A549 (cell line): ENCODE measurements at regions not wholly inside any gene's neighbourhood (a gene's known extent, or its start where the extent isn't known, plus 50 kb on each side); places are given as distances from the start of the nearest gene placed in this dataset.

Source experiments
- ATAC-seq, 2 experiments: fragments of 200-7000 bp in 1 of 2; fragments of >200 bp in 1 of 2; cut with Nextera tagmentation in 1 of 2; cut with Tn5 transposase in 1 of 2; 3 replicates each; pipeline versions ENCODE4 v1.8.0 to v1.9.1; 2018 to 2020; ENCODE audit warnings: mild to moderate bottlenecking in 1 of 2, moderate library complexity in 1 of 2
- CTCF ChIA-PET: fragments of 300-600 bp; sonication (Branson Sonifier 250); formaldehyde crosslinking; extraction: SDS; loops from one replicate; lab custom pipeline; 2021; ENCODE audit warnings: antibody characterized with exemption, inconsistent platforms; lab: Yijun Ruan, JAX
- POLR2A ChIA-PET: fragments of 350-600 bp; formaldehyde crosslinking; extraction: SDS; loops from one replicate; lab custom pipeline; 2021; ENCODE audit warnings: antibody characterized with exemption, inconsistent platforms; lab: Yijun Ruan, JAX
- DNase-seq, 2 experiments: peaks; one replicate each; pipeline versions ENCODE4 v3.0.0 to v3.0.0-alpha.2; 2011 to 2016; ENCODE audit warnings: low read depth in 1 of 2, low spot score in 1 of 2
- FAIRE-seq: peaks from 2 replicates; lab custom pipeline; 2011; peaks lifted over from hg19 to GRCh38; lab: Jason Lieb, UNC
- H3K27ac ChIP-seq, 2 experiments: fragments of >200 bp; sonication (Bioruptor Twin); formaldehyde crosslinking; 3 replicates each; pipeline ENCODE4 v1.5.1; 2016 to 2017
- H3K4me1 ChIP-seq: fragments of >200 bp; sonication (Bioruptor Twin); formaldehyde crosslinking; 3 replicates; pipeline ENCODE4 v1.6.1; 2016
- H3K4me2 ChIP-seq: fragments of >200 bp; sonication (Bioruptor Twin); formaldehyde crosslinking; 3 replicates; pipeline ENCODE4 v1.6.1; 2016
- H3K4me3 ChIP-seq: fragments of >200 bp; sonication (Bioruptor Twin); formaldehyde crosslinking; 3 replicates; pipeline ENCODE4 v1.5.1; 2016
- H3K9me3 ChIP-seq: fragments of >200 bp; sonication (Bioruptor Twin); formaldehyde crosslinking; 3 replicates; pipeline ENCODE4 v1.6.1; 2016
- BHLHE40 ChIP-seq: IDR thresholded peaks from 2 replicates; pipeline ENCODE4 v1.6.1; 2012; ENCODE audit warnings: low read depth, low read length, inconsistent platforms
- CHD4 ChIP-seq: fragments of 200-600 bp; sonication (generic); IDR thresholded peaks from 2 replicates; pipeline ENCODE4 v1.6.1; 2016; ENCODE audit warnings: antibody characterized with exemption, mild to moderate bottlenecking, borderline replicate concordance
- EHF ChIP-seq: fragments of 250-450 bp; sonication (Bioruptor Pico); IDR thresholded peaks from 2 replicates; pipeline ENCODE4 v1.5.0; 2020; ENCODE audit warnings: mild to moderate bottlenecking
- EHMT2 ChIP-seq: fragments of 200-600 bp; sonication (generic); IDR thresholded peaks from 2 replicates; pipeline ENCODE4 v1.6.1; 2016; ENCODE audit warnings: antibody characterized with exemption, low read depth, mild to moderate bottlenecking, moderate library complexity
- ESRRA ChIP-seq: fragments of 150-350 bp; IDR thresholded peaks from 2 replicates; pipeline ENCODE4 v1.6.1; 2014; ENCODE audit warnings: mild to moderate bottlenecking, low read length, borderline replicate concordance
- FOSB ChIP-seq: fragments of 250-450 bp; sonication (Bioruptor Pico); IDR thresholded peaks from 2 replicates; pipeline ENCODE4 v1.5.0; 2020; ENCODE audit warnings: mild to moderate bottlenecking, moderate library complexity
- FOSL2 ChIP-seq, 2 experiments: fragments of 450-650 bp in 1 of 2; fragments of >200 bp in 1 of 2; sonication (Bioruptor Twin) in 1 of 2; formaldehyde crosslinking; IDR thresholded peaks; 2 replicates each; pipeline versions ENCODE4 v1.5.0 to v1.6.1; 2016 to 2020; ENCODE audit warnings: mild to moderate bottlenecking in 1 of 2, moderate library complexity in 1 of 2
- FOXS1 ChIP-seq: fragments of 250-450 bp; sonication (Bioruptor Pico); IDR thresholded peaks from 2 replicates; pipeline ENCODE4 v1.5.0; 2020; ENCODE audit warnings: mild to moderate bottlenecking, moderate library complexity
- HOXB13 ChIP-seq: fragments of 250-450 bp; sonication (Bioruptor Pico); IDR thresholded peaks from 2 replicates; pipeline ENCODE4 v1.5.0; 2020; ENCODE audit warnings: low read depth, mild to moderate bottlenecking, moderate library complexity
- HOXB5 ChIP-seq: fragments of 250-450 bp; sonication (Bioruptor Pico); IDR thresholded peaks from 2 replicates; pipeline ENCODE4 v1.5.0; 2020; ENCODE audit warnings: mild to moderate bottlenecking, moderate library complexity
- KDM1A ChIP-seq: fragments of 200-600 bp; sonication (generic); IDR thresholded peaks from 2 replicates; pipeline ENCODE4 v1.6.1; 2016; ENCODE audit warnings: low read depth, mild to moderate bottlenecking
- KDM5A ChIP-seq: fragments of 200-600 bp; sonication (generic); IDR thresholded peaks from 2 replicates; pipeline ENCODE4 v1.6.1; 2016; ENCODE audit warnings: antibody characterized with exemption, mild to moderate bottlenecking
- MAFK ChIP-seq: fragments of 450-650 bp; IDR thresholded peaks from 2 replicates; pipeline ENCODE4 v1.6.1; 2014; ENCODE audit not compliant: partially characterized antibody
- MAX ChIP-seq: IDR thresholded peaks from 2 replicates; pipeline ENCODE4 v1.6.1; 2012
- NPAS2 ChIP-seq: fragments of 250-450 bp; sonication (Bioruptor Pico); IDR thresholded peaks from 2 replicates; pipeline ENCODE4 v1.8.0; 2022; ENCODE audit warnings: mild to moderate bottlenecking, moderate library complexity, borderline replicate concordance
- POLR2AphosphoS2 ChIP-seq: conservative IDR thresholded peaks from 2 replicates; pipeline ENCODE4 v1.6.1; 2012; ENCODE audit warnings: low read length, improper control_type of control experiment, inconsistent platforms
- RAD21 ChIP-seq, 2 experiments: fragments of >200 bp in 1 of 2; sonication (Bioruptor Twin) in 1 of 2; formaldehyde crosslinking in 1 of 2; IDR thresholded peaks in 1 of 2; conservative IDR thresholded peaks in 1 of 2; 2 replicates in 1 of 2; 3 replicates in 1 of 2; pipeline ENCODE4 v1.6.1; 2012 to 2018; ENCODE audit warnings: inconsistent platforms in 1 of 2
- RCOR1 ChIP-seq: fragments of 150-350 bp; IDR thresholded peaks from 2 replicates; pipeline ENCODE4 v1.6.1; 2014; ENCODE audit warnings: antibody characterized with exemption, low read length, low read depth
- RFX5 ChIP-seq: fragments of 450-650 bp; IDR thresholded peaks from 2 replicates; pipeline ENCODE4 v1.7.1; 2014; ENCODE audit warnings: antibody characterized with exemption, mild to moderate bottlenecking, moderate library complexity
- SREBF2 ChIP-seq: fragments of 450-650 bp; IDR thresholded peaks from 2 replicates; pipeline ENCODE4 v1.6.1; 2014; ENCODE audit warnings: mild to moderate bottlenecking, moderate library complexity
- TP53 ChIP-seq: fragments of 250-450 bp; sonication (Bioruptor Pico); IDR thresholded peaks from 2 replicates; pipeline ENCODE4 v1.5.0; 2021; ENCODE audit warnings: mild to moderate bottlenecking, moderate library complexity
- USF2 ChIP-seq: fragments of 450-650 bp; IDR thresholded peaks from 2 replicates; pipeline ENCODE4 v1.6.1; 2014; ENCODE audit warnings: antibody characterized with exemption
- ZC3H11A ChIP-seq: fragments of 450-650 bp; IDR thresholded peaks from 2 replicates; pipeline ENCODE4 v1.6.1; 2014; ENCODE audit warnings: antibody characterized with exemption, mild to moderate bottlenecking
- ZFP36 ChIP-seq: fragments of 450-650 bp; IDR thresholded peaks from 2 replicates; pipeline ENCODE4 v1.6.1; 2014; ENCODE audit warnings: borderline replicate concordance; ENCODE audit not compliant: partially characterized antibody
- ZSCAN20 ChIP-seq: fragments of 250-450 bp; sonication (Bioruptor Pico); IDR thresholded peaks from 2 replicates; pipeline ENCODE4 v1.8.0; 2022; ENCODE audit warnings: mild to moderate bottlenecking, moderate library complexity
- WGBS: methylation state at CpG from one replicate; pipeline ENCODE4 v1.1.6; 2017; ENCODE audit errors: missing lambda C conversion rate; 5-methylcytosine and 5-hydroxymethylcytosine counted together
- TF ChIP-seq, protein P1 (sequence below): fragments of >200 bp; sonication (Bioruptor Twin); formaldehyde crosslinking; IDR thresholded peaks from 3 replicates; pipeline ENCODE4 v1.6.1; 2016

DNA sequence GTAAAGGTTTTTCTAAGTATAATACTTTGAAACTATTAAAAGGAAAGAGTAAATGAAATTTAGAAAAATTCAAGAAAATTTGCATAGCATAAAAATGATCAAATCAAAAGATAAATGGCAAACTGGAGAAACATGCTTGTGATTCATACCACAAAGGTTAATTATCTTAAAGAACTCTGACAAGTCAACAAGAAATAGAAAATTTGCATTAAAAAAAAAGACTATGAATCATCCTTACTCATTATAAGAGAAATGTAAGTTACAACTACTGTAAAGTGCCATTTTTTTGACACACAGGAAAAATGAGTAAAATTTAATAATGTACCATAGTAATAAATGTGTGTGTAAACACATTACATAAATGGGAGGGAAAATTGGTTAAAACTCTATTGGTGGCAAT lies 624.4 kb upstream of the C9orf72 start:
- H3K9me3 ChIP-seq: no peaks in the 10 kb centered on the region
- H3K4me3 ChIP-seq: no peak overlapping the region
- TF ChIP-seq ESRRA: no peak
- no peak for TF ChIP-seq SREBF2
- TF ChIP-seq ZSCAN20 (CRISPR knock-in tag): no peak
- no peak for TF ChIP-seq RFX5
- TF ChIP-seq FOXS1 (CRISPR knock-in tag): no peak
- TF ChIP-seq FOSB (CRISPR knock-in tag): no peak
- TF ChIP-seq HOXB5: no peak
- TF ChIP-seq KDM1A: no peak
- no peak for TF ChIP-seq MAX
- TF ChIP-seq BHLHE40: no peak
- TF ChIP-seq EHF (CRISPR knock-in tag): no peak
- CTCF ChIA-PET: no interaction called here
- H3K4me1 ChIP-seq: no peaks in the 10 kb centered on the region
- H3K27ac ChIP-seq: no peak overlapping the region
- DNase-seq (no peak), ATAC-seq (no peak), FAIRE-seq (no peak)
- no peak overlapping the region for H3K4me2 ChIP-seq
- POLR2A ChIA-PET: no interaction called here

DNA sequence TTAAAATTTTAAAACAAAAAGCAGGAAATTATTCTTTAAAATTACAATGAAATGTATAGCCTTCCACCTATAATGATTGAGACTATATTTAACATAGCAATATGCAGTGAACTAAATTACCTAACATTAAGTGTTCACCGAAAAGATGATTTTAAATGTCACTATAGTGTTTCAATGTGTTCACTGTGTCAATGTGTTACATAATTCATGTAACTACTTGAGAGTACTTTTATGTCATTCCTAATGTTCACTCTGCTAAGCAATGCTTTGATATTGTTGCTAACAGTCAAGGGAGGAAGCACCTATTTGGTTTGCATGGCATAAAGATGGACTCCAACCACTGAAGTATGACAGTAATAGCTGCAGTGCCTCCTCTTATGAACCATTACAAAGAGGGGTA lies 629.8 kb upstream of the C9orf72 start:
- no peak overlapping the region for H3K27ac ChIP-seq
- POLR2A ChIA-PET: no interaction called here
- CTCF ChIA-PET: no interaction called here
- no peaks in the 10 kb centered on the region for H3K4me1 ChIP-seq
- no peak overlapping the region for H3K4me3 ChIP-seq
- DNase-seq (no peak), FAIRE-seq (no peak), ATAC-seq (no peak)
- TF ChIP-seq EHMT2 (no peak), CHD4 (no peak)
- 21% methylated on average over 1 of the region's 1 CpG for WGBS
- no peaks in the 10 kb centered on the region for H3K9me3 ChIP-seq
- no peak overlapping the region for H3K4me2 ChIP-seq

DNA sequence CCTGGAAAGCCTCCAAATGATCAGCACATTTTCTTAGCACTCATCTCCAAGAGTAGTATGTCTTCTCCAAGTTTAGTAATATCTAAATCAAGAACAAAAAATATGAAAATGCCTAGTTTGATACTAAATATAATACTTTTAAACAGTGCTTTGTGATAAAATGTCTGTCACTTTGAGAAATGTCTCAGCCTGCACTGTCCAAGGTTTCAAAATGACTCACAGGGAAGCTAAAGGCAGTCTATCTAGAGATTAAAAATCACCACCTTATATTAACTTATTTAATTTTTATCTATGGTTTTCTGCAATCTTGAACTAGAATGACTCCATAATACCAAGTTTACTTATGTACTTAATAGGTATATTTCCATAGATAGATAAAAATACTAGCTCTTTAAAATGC lies 633.0 kb upstream of the C9orf72 start:
- TF ChIP-seq TP53 (CRISPR knock-in tag) (no peak), KDM5A (no peak), EHF (CRISPR knock-in tag) (no peak), ESRRA (no peak), RCOR1 (no peak), ZFP36 (no peak), FOSL2 (IDR thresholded peaks at IDR 0.05) (no peak), FOSL2 (CRISPR knock-in tag; IDR thresholded peaks at IDR 0.05) (no peak), POLR2AphosphoS2 (no peak), RAD21 (conservative IDR thresholded peaks at IDR 0.05 in 1 of 2, IDR thresholded peaks at IDR 0.05 in 1 of 2) (no peak), USF2 (no peak), KDM1A (no peak), ZC3H11A (no peak), BHLHE40 (no peak), NPAS2 (no peak), HOXB13 (CRISPR knock-in tag) (no peak), MAFK (no peak)
- TF ChIP-seq, protein P1, sequence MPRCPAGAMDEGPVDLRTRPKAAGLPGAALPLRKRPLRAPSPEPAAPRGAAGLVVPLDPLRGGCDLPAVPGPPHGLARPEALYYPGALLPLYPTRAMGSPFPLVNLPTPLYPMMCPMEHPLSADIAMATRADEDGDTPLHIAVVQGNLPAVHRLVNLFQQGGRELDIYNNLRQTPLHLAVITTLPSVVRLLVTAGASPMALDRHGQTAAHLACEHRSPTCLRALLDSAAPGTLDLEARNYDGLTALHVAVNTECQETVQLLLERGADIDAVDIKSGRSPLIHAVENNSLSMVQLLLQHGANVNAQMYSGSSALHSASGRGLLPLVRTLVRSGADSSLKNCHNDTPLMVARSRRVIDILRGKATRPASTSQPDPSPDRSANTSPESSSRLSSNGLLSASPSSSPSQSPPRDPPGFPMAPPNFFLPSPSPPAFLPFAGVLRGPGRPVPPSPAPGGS: no peak
- DNase-seq (no peak), ATAC-seq (no peak), FAIRE-seq (no peak)
- Histone ChIP-seq H3K27ac (no peak overlapping the region), H3K9me3 (no peaks in the 10 kb centered on the region), H3K4me2 (no peak overlapping the region), H3K4me1 (no peaks in the 10 kb centered on the region), H3K4me3 (no peak overlapping the region)
- ChIA-PET POLR2A (no interaction called here), CTCF (no interaction called here)
